ENCODE measurements at regions not wholly inside any gene's neighbourhood (a gene's known extent, or its start where the extent isn't known, plus 50 kb on each side); places are given as distances from the start of the nearest gene placed in this dataset.

DNA sequence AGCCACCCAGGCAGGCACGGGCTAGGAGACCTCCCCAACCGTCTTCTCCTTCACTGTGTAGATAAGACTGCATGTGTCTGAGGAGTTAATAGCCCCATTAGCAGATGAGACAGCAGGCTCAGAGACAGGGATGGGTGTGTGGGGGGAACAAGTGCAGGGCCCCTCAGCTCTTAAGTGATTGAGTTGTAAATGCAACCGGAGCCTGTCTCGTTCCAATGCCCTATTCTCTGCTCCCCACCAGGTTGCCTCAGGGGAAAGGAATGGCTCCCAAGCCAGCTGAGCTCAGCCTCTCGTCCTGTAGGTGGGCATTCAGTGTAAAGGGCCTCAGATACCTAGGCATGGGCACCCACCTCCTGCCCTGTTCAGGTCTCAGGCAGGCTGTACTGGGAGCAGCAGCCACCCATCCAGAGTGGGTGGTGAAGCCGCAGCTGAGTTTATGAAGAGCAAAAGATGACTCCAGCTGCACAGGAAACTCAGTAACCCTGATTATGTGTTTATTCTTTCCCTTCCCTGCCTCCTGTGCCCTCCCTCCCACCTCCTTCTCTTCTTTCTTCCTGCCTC, 87.3 kb downstream of the PJA1 start:
- Histone ChIP-seq H3K4me1 (no peaks in the 10 kb centered on the region), H3K36me3 (no peaks in the 10 kb centered on the region), H3K9me3 (no peaks in the 10 kb centered on the region), H3K27me3 (no peaks in the 10 kb centered on the region), H3K4me3 (no peak overlapping the region), H3K27ac (no peak overlapping the region), H3K9ac (ENCODE audit: low read depth in 2 of 2, low read length in 2 of 2) (no peak overlapping the region)
- no peak for DNase-seq
- TF ChIP-seq, protein P1, sequence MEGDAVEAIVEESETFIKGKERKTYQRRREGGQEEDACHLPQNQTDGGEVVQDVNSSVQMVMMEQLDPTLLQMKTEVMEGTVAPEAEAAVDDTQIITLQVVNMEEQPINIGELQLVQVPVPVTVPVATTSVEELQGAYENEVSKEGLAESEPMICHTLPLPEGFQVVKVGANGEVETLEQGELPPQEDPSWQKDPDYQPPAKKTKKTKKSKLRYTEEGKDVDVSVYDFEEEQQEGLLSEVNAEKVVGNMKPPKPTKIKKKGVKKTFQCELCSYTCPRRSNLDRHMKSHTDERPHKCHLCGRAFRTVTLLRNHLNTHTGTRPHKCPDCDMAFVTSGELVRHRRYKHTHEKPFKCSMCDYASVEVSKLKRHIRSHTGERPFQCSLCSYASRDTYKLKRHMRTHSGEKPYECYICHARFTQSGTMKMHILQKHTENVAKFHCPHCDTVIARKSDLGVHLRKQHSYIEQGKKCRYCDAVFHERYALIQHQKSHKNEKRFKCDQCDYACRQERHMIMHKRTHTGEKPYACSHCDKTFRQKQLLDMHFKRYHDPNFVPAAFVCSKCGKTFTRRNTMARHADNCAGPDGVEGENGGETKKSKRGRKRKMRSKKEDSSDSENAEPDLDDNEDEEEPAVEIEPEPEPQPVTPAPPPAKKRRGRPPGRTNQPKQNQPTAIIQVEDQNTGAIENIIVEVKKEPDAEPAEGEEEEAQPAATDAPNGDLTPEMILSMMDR (IDR thresholded peaks at IDR 0.05), result no peak
- intact Hi-C loops (cut with DNase I), result no loop called here

DNA sequence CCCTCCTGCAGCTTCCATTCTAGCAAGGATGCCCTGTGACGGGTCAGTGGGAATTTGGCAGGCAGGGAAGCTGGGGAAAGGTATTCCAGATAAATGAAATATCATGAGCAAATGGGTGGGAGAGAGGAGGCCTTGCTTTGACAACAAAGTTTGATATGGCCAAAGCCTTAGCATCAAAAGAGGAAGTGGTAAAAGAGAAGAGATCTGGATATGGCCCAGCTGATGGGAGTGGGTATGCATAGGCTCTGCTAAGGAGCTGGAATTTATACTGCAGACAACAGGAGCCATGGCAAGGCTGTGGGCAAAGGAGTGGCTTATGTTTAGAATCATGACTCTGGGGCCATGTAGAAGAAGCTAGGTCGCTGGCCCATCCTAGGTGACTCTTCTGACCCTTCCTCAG, 89.2 kb downstream of the PJA1 start:
- Histone ChIP-seq H3K27me3 (no peaks in the 10 kb centered on the region), H3K4me1 (no peaks in the 10 kb centered on the region), H3K4me3 (no peak overlapping the region), H3K9ac (ENCODE audit: low read depth in 2 of 2, low read length in 2 of 2) (no peak overlapping the region), H3K27ac (no peak overlapping the region), H3K9me3 (no peaks in the 10 kb centered on the region), H3K36me3 (no peaks in the 10 kb centered on the region)
- TF ChIP-seq, protein P1 (IDR thresholded peaks at IDR 0.05), result no peak
- intact Hi-C loops (cut with DNase I), result no loop called here
- DNase-seq, result no peak

DNA sequence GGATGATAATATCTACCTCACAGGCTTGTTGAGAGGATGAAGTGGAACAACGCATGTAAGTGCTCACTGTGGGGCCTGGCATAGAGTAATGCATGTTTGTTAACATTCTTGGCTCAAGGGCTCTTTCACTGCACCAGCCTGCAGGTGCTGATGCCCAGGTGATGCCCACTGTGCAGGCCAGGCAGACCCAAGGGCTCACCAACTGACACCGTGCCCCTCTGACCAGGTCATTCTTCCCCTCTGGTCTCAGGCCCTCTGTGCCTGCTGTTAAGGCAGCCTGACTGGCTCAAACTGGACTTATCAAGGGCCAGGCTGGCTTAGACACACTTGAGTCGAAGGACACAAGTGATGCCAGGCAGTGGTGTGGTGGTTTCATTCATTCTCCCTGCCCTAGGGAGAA, 90.5 kb downstream of the PJA1 start:
- H3K36me3 ChIP-seq, result no peaks in the 10 kb centered on the region
- H3K9ac ChIP-seq (ENCODE audit: low read depth in 2 of 2, low read length in 2 of 2), result no peak overlapping the region
- H3K9me3 ChIP-seq, result no peaks in the 10 kb centered on the region
- H3K27ac ChIP-seq, result no peak overlapping the region
- H3K4me1 ChIP-seq, result no peaks in the 10 kb centered on the region
- DNase-seq, result no peak
- no peak overlapping the region for H3K4me3 ChIP-seq
- TF ChIP-seq, protein P1 (IDR thresholded peaks at IDR 0.05), result no peak
- no peaks in the 10 kb centered on the region for H3K27me3 ChIP-seq
- intact Hi-C loops (cut with DNase I), result no loop called here

DNA sequence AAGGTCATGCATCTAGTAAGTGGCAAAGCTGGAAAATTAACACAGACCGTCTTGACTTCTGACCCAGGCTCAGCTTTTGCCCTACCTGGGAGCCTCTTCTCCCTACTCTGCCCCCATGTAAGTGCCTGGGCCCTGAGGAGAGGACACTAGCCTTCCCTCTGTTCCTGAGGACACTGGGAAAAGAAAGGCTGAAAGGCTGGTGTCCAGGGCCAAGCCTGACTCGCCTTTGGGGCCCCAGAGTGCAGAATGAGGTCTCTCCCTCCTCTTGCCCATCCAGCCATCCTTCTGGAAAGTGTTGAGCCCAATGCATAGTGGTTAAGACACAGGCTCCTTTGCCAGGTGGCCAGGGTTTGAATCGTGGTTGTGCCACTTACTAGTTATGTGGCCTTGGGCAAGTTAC, 91.5 kb downstream of the PJA1 start:
- Histone ChIP-seq H3K27ac (no peak overlapping the region), H3K36me3 (no peaks in the 10 kb centered on the region), H3K9me3 (no peaks in the 10 kb centered on the region), H3K4me3 (no peak overlapping the region), H3K4me1 (no peaks in the 10 kb centered on the region), H3K27me3 (no peaks in the 10 kb centered on the region), H3K9ac (ENCODE audit: low read depth in 2 of 2, low read length in 2 of 2) (no peak overlapping the region)
- DNase-seq, result no peak
- TF ChIP-seq, protein P1 (IDR thresholded peaks at IDR 0.05), result no peak
- intact Hi-C loops (cut with DNase I), result no loop called here

DNA sequence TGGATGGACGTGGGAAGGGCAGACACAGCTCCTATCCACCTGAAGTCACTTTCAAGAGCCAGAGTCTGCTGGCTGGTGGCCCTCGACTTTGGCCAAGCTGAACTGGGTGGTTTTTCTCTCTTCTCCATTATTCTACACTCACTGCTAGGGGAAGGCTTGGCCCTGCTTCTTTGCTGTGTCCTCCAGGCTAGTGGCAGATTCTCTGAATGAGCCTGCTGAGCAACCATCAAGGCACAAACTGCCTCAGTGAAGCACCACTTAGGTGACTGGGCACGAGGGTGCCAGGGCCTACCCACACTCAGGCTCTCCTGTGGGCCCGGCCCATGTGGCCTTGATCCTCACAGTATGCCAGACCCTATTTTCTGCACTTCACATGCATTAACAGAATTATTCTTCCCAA, 92.0 kb downstream of the PJA1 start:
- TF ChIP-seq, protein P1 (IDR thresholded peaks at IDR 0.05), result no peak
- H3K27ac ChIP-seq, result no peak overlapping the region

More for the DNA sequence above, 92.0 kb downstream of the PJA1 start:
- H3K9ac ChIP-seq (ENCODE audit: low read depth in 2 of 2, low read length in 2 of 2), result no peak overlapping the region
- no peak overlapping the region for H3K4me3 ChIP-seq
- H3K9me3 ChIP-seq, result no peaks in the 10 kb centered on the region
- no peaks in the 10 kb centered on the region for H3K27me3 ChIP-seq
- intact Hi-C loops (cut with DNase I), result no loop called here
- no peaks in the 10 kb centered on the region for H3K4me1 ChIP-seq
- DNase-seq, result no peak
- H3K36me3 ChIP-seq, result no peaks in the 10 kb centered on the region

Measured in colonic mucosa (tissue), 4 donors.